Mesenchymal stem cell (in vitro differentiated cells and primary cell): ENCODE measurements at regions not wholly inside any gene's neighbourhood (a gene's known extent, or its start where the extent isn't known, plus 50 kb on each side); places are given as distances from the start of the nearest gene placed in this dataset.
A peak's percentile ranks its signal among the peaks of the same experiment; 100 is the strongest.

Source experiments
- DNase-seq: peaks from one replicate; pipeline ENCODE4 v3.0.0-alpha.2; 2013
- H2AFZ ChIP-seq: one replicate; pipeline ENCODE4 v1.6.1; 2013; ENCODE audit warnings: low read depth, mild to moderate bottlenecking, control low read depth, inconsistent platforms, low read length, moderate library complexity
- H2AK5ac ChIP-seq: 2 replicates; pipeline ENCODE4 v1.6.1; 2013; ENCODE audit warnings: low read length, moderate library complexity, mild to moderate bottlenecking, inconsistent platforms; ENCODE audit not compliant: severe bottlenecking
- H2BK120ac ChIP-seq: one replicate; pipeline ENCODE4 v1.6.1; 2013; ENCODE audit warnings: low read depth, mild to moderate bottlenecking, inconsistent platforms, low read length, moderate library complexity
- H2BK12ac ChIP-seq, 2 experiments: one replicate each; pipeline ENCODE4 v1.6.1; 2013; ENCODE audit warnings: inconsistent platforms in 2 of 2, low read length in 2 of 2, mild to moderate bottlenecking in 2 of 2, moderate library complexity in 2 of 2, control low read depth in 1 of 2
- H2BK15ac ChIP-seq: one replicate; pipeline ENCODE4 v1.6.1; 2013; ENCODE audit warnings: mild to moderate bottlenecking, low read depth, inconsistent platforms; ENCODE audit not compliant: poor library complexity, severe bottlenecking
- H2BK5ac ChIP-seq: 2 replicates; pipeline ENCODE4 v1.6.1; 2013; ENCODE audit warnings: low read depth, mild to moderate bottlenecking, low read length, control low read depth, inconsistent platforms; ENCODE audit not compliant: poor library complexity, severe bottlenecking
- H3K14ac ChIP-seq, 2 experiments: one replicate each; pipeline ENCODE4 v1.6.1; 2013; ENCODE audit warnings: inconsistent platforms in 2 of 2, low read length in 2 of 2, control low read depth in 1 of 2, mild to moderate bottlenecking in 1 of 2, moderate library complexity in 1 of 2
- H3K18ac ChIP-seq, 2 experiments: one replicate each; pipeline ENCODE4 v1.6.1; 2013; ENCODE audit warnings: inconsistent platforms in 2 of 2, low read length in 2 of 2, control low read depth in 1 of 2, low read depth in 1 of 2, mild to moderate bottlenecking in 1 of 2
- H3K23ac ChIP-seq, 2 experiments: one replicate each; pipeline ENCODE4 v1.6.1; 2013; ENCODE audit warnings: inconsistent platforms in 2 of 2, low read length in 2 of 2, mild to moderate bottlenecking in 2 of 2, moderate library complexity in 2 of 2, control low read depth in 1 of 2
- H3K27ac ChIP-seq: 2 replicates; pipeline ENCODE4 v1.5.1; 2013; ENCODE audit warnings: mild to moderate bottlenecking, moderate library complexity, low read length, control low read depth, inconsistent platforms; ENCODE audit not compliant: poor library complexity, severe bottlenecking
- H3K27me3 ChIP-seq, 2 experiments: 2 replicates each; pipeline versions ENCODE4 v1.6.1 to v1.7.0; 2013; ENCODE audit warnings: low read length in 2 of 2, mild to moderate bottlenecking in 2 of 2, moderate library complexity in 2 of 2, control low read depth in 1 of 2, inconsistent platforms in 1 of 2; ENCODE audit not compliant: control insufficient read depth in 1 of 2, insufficient read depth in 1 of 2
- H3K36me3 ChIP-seq, 2 experiments: 2 replicates each; pipeline versions ENCODE4 v1.6.1 to v1.7.0; 2013; ENCODE audit warnings: low read length in 2 of 2, control low read depth in 1 of 2, inconsistent platforms in 1 of 2, low read depth in 1 of 2, mild to moderate bottlenecking in 1 of 2; ENCODE audit not compliant: insufficient read depth in 2 of 2, control insufficient read depth in 1 of 2
- H3K4ac ChIP-seq, 2 experiments: one replicate each; pipeline ENCODE4 v1.6.1; 2013; ENCODE audit warnings: inconsistent platforms in 2 of 2, low read length in 2 of 2, mild to moderate bottlenecking in 2 of 2, moderate library complexity in 2 of 2, control low read depth in 1 of 2, low read depth in 1 of 2
- H3K4me1 ChIP-seq: 2 replicates; pipeline ENCODE4 v1.6.1; 2013; ENCODE audit warnings: low read depth, low read length, control low read depth; ENCODE audit not compliant: control insufficient read depth, insufficient read depth
- H3K4me2 ChIP-seq: 2 replicates; pipeline ENCODE4 v1.6.1; 2013; ENCODE audit warnings: low read length, mild to moderate bottlenecking, inconsistent platforms; ENCODE audit not compliant: poor library complexity, severe bottlenecking
- H3K4me3 ChIP-seq, 2 experiments: 2 replicates each; pipeline versions ENCODE4 v1.5.1 to v1.7.0; 2013; ENCODE audit warnings: low read length in 2 of 2, mild to moderate bottlenecking in 2 of 2, control low read depth in 1 of 2, low read depth in 1 of 2; ENCODE audit not compliant: insufficient read depth in 1 of 2
- H3K79me1 ChIP-seq: replicated peaks from 2 replicates; pipeline ENCODE4 v1.6.1; 2013; ENCODE audit warnings: mild to moderate bottlenecking, control low read depth, low read length, inconsistent platforms; ENCODE audit not compliant: poor library complexity, severe bottlenecking
- H3K9ac ChIP-seq: 2 replicates; pipeline ENCODE4 v1.7.0; 2013; ENCODE audit warnings: mild to moderate bottlenecking, low read length, moderate library complexity
- H3K9me3 ChIP-seq: 2 replicates; pipeline ENCODE4 v1.7.0; 2013; ENCODE audit warnings: mild to moderate bottlenecking, low read length; ENCODE audit not compliant: control insufficient read depth
- H4K8ac ChIP-seq: one replicate; pipeline ENCODE4 v1.6.1; 2013; ENCODE audit warnings: inconsistent platforms, mild to moderate bottlenecking, low read length, moderate library complexity
- H4K91ac ChIP-seq: one replicate; pipeline ENCODE4 v1.6.1; 2013; ENCODE audit warnings: mild to moderate bottlenecking, low read length, inconsistent platforms
- WGBS: methylation state at CpG from one replicate; pipeline ENCODE4 v1.1.7; 2013; ENCODE audit warnings: mixed read lengths; 5-methylcytosine and 5-hydroxymethylcytosine counted together

- Histone ChIP-seq H3K4me3 (peak overlapping the region in 1 of 2 experiments; percentile 38), H3K4ac (peak overlapping the region in 1 of 2 experiments; percentile 87), H3K4me2 (no peak overlapping the region), H3K27me3 (no peaks in the 10 kb centered on the region), H3K27ac (peak overlapping the region; percentile 77), H3K79me1 (no peaks in the 10 kb centered on the region), H3K9me3 (no peaks in the 10 kb centered on the region), H3K9ac (peak overlapping the region; percentile 39), H3K36me3 (no peaks in the 10 kb centered on the region), H3K4me1 (peaks cover 27% of the 10 kb centered on the region), H4K91ac (peak overlapping the region; percentile 96), H4K8ac (peak overlapping the region; percentile 79), H2AFZ (no peak overlapping the region), H2AK5ac (peak overlapping the region; percentile 74), H3K14ac (peak overlapping the region in 1 of 2 experiments; percentile 23), H2BK5ac (no peak overlapping the region), H2BK12ac (peak overlapping the region; percentile 70 to 96), H2BK120ac (peak overlapping the region; percentile 56), H3K23ac (no peak overlapping the region), H3K18ac (peak overlapping the region; percentile 25 to 77), H2BK15ac (no peak overlapping the region)
- DNase-seq: no peak
- WGBS: 85% methylated on average over 5 of the region's 9 CpGs
Observed at GRCh38 chr2:37774976-37775907, 103.8 kb upstream of the CDC42EP3 start.

DNA sequence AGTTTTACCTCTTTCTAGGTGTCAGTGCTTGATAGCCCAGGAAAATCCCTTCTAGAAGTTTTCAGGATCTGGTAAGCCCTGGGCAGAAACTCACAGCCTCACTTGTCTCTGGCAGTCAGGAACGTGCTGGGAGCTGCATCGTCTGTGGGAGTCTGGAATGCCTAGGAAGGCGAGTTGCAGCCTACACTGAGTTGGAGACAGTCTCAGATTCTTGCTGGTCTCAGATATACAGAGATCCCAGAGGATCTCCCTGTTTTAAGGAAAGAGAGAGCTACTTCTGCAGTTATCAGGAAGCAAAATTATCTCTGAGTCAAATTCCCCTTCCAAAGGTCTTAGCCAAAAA, 104.4 kb upstream of the CDC42EP3 start:
- H3K27ac ChIP-seq: peak overlapping the region; percentile 77
- peaks cover 29% of the 10 kb centered on the region for H3K4me1 ChIP-seq
- H2AK5ac ChIP-seq: no peak overlapping the region
- H3K23ac ChIP-seq: no peak overlapping the region
- peak; percentile 86 for DNase-seq
- H3K14ac ChIP-seq: no peak overlapping the region
- no peak overlapping the region for H2BK12ac ChIP-seq
- no peaks in the 10 kb centered on the region for H3K36me3 ChIP-seq
- peak overlapping the region in 1 of 2 experiments; percentile 77 for H3K18ac ChIP-seq
- H3K27me3 ChIP-seq: no peaks in the 10 kb centered on the region
- H3K4me2 ChIP-seq: no peak overlapping the region
- no peak overlapping the region for H4K91ac ChIP-seq
- no peak overlapping the region for H4K8ac ChIP-seq
- no peaks in the 10 kb centered on the region for H3K9me3 ChIP-seq
- no peaks in the 10 kb centered on the region for H3K79me1 ChIP-seq
- peak overlapping the region; percentile 35 for H2BK5ac ChIP-seq
- H2BK120ac ChIP-seq: peak overlapping the region; percentile 77
- no peak overlapping the region for H2BK15ac ChIP-seq
- H3K4ac ChIP-seq: peak overlapping the region in 1 of 2 experiments; percentile 38
- H2AFZ ChIP-seq: no peak overlapping the region
- H3K9ac ChIP-seq: peak overlapping the region; percentile 39
- peak overlapping the region in 1 of 2 experiments; percentile 38 for H3K4me3 ChIP-seq
- WGBS: 0% methylated on average over 3 of the region's 3 CpGs

- Histone ChIP-seq H3K4ac (peak overlapping the region; percentile 15 to 85), H2BK12ac (peak overlapping the region; percentile 85 to 93), H3K27me3 (no peaks in the 10 kb centered on the region), H2BK120ac (peak overlapping the region; percentile 77), H2AFZ (no peak overlapping the region), H3K4me3 (no peak overlapping the region), H3K23ac (peak overlapping the region in 1 of 2 experiments; percentile 3), H3K4me1 (peaks cover 26% of the 10 kb centered on the region), H3K36me3 (no peaks in the 10 kb centered on the region), H3K18ac (peak overlapping the region; percentile 46 to 90), H3K79me1 (no peaks in the 10 kb centered on the region), H4K91ac (peak overlapping the region; percentile 94), H2BK5ac (peak overlapping the region; percentile 35), H2BK15ac (no peak overlapping the region), H3K27ac (peak overlapping the region; percentile 77), H3K4me2 (no peak overlapping the region), H3K9me3 (no peaks in the 10 kb centered on the region), H4K8ac (peak overlapping the region; percentile 73), H2AK5ac (peak overlapping the region; percentile 87), H3K9ac (peak overlapping the region; percentile 39), H3K14ac (peak overlapping the region in 1 of 2 experiments; percentile 6)
- 3% methylated on average over 3 of the region's 3 CpGs for WGBS
- peak; percentile 94 for DNase-seq
Observed at GRCh38 chr2:37776487-37776886, 105.0 kb upstream of the CDC42EP3 start.

DNA sequence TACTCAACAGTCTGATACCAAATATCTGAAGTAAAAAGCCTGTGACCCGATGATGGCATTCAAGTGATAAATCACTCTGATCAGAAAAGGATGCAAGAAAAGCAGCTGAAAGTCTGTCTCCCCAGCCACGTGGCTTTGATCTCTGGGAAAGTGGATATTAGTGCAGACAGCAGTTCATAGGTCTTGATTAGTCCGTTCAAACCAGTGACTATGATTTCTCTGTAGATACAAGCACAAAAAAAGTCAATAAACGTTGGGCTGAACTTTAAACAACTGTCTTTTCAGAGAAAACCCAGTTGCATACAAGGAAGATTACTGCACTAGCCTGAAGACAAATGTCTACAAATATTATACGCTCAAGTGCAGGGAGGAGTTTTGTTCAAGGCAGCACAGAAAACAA, 107.7 kb upstream of the CDC42EP3 start:
- Histone ChIP-seq H2AFZ (no peak overlapping the region), H3K79me1 (no peaks in the 10 kb centered on the region), H3K4me1 (peaks cover 24% of the 10 kb centered on the region), H2BK120ac (no peak overlapping the region), H3K4me2 (no peak overlapping the region), H2BK12ac (no peak overlapping the region), H2BK5ac (no peak overlapping the region), H2BK15ac (no peak overlapping the region), H3K23ac (no peak overlapping the region), H4K91ac (no peak overlapping the region), H3K18ac (no peak overlapping the region), H3K4ac (no peak overlapping the region), H3K9ac (no peak overlapping the region), H3K4me3 (no peak overlapping the region), H3K9me3 (no peaks in the 10 kb centered on the region), H2AK5ac (no peak overlapping the region), H3K14ac (no peak overlapping the region), H3K36me3 (no peaks in the 10 kb centered on the region), H3K27ac (no peak overlapping the region), H3K27me3 (no peaks in the 10 kb centered on the region), H4K8ac (no peak overlapping the region)
- 9% methylated on average over 5 of the region's 5 CpGs for WGBS
- peak; percentile 80 for DNase-seq
